CD4-positive, alpha-beta T cell treated with Interleukin-4 for 4 hours (primary cell): ENCODE measurements at regions not wholly inside any gene's neighbourhood (a gene's known extent, or its start where the extent isn't known, plus 50 kb on each side); places are given as distances from the start of the nearest gene placed in this dataset.

Source experiments
- DNase-seq: peaks from one replicate; pipeline ENCODE4 v3.0.0-alpha.2; 2020

GRCh38 chr1:47709019-47709871 lies 271.4 kb downstream of the FOXD2 start:
- DNase-seq: no peak

- DNase-seq: no peak
Measured at GRCh38 chr1:47709872-47710231, 272.0 kb downstream of the FOXD2 start.

GRCh38 chr1:47710329-47711071 lies 272.7 kb downstream of the FOXD2 start:
- DNase-seq: peak; percentile 35
